BE2C (cell line): ENCODE measurements at regions not wholly inside any gene's neighbourhood (a gene's known extent, or its start where the extent isn't known, plus 50 kb on each side); places are given as distances from the start of the nearest gene placed in this dataset.
"Not testable (repeated sequence)": the region's sequence is repeated elsewhere in the genome, so short reads cannot be mapped to it uniquely, and the experiment has no call there.

ENCODE experiments used
- DNase-seq: peaks from one replicate; pipeline ENCODE4 v3.0.0-alpha.2; 2020
- H3K27me3 ChIP-seq: fragments of 250-450 bp; sonication (Bioruptor Pico); 2 replicates; pipeline ENCODE4 v1.5.1; 2020; ENCODE audit warnings: mild to moderate bottlenecking
- H3K36me3 ChIP-seq: fragments of 250-450 bp; sonication (Bioruptor Pico); 2 replicates; pipeline ENCODE4 v1.5.1; 2020; ENCODE audit warnings: mild to moderate bottlenecking
- H3K4me1 ChIP-seq: fragments of 250-450 bp; sonication (Bioruptor Pico); 2 replicates; pipeline ENCODE4 v1.5.1; 2020
- H3K4me3 ChIP-seq: 2 replicates; pipeline ENCODE4 v1.5.1; 2011; ENCODE audit warnings: low read depth, low read length
- H3K9me3 ChIP-seq: fragments of 250-450 bp; sonication (Bioruptor Pico); 2 replicates; pipeline ENCODE4 v1.5.1; 2020
- TF ChIP-seq, protein P1 (sequence below): IDR thresholded peaks from 2 replicates; pipeline ENCODE4 v1.5.1; 2012; ENCODE audit warnings: mild to moderate bottlenecking, low read depth, low read length

DNA sequence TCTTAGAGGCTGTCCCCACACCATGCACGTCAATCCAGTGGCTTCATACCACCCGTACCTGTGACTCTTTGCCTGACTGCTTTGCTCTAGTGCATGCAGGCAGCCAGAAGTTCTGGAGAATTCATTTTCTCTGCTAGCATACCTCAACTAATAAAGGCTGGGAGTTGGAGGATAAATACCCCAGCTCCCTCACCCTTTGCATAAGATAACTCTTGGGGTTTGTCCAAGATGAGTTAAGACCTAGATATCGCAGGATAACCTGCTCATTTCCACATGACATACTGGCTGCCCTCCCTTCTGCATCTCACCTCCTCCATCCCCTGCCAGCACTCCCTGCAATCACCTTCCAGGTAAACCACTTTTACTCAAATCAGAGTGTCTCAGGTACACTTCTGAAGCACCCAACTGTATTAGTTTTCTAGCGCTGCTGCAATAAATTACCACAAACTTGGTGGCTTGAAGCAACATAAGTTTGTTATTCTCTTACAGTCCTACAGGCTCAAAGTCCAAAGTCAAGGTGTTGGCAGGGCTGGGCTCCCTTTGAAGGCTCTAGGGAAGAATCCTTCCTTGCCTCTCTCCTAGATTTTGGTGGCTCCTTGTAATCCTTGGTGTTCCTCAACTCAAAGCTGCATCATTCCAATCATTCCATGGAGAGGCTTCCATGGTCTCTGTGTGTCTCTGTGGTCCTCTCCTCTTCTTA is 146.8 kb downstream of the CRLF3 start:
- H3K27me3 ChIP-seq, result no peaks in the 10 kb centered on the region
- H3K36me3 ChIP-seq, result no peaks in the 10 kb centered on the region
- H3K4me1 ChIP-seq, result no peaks in the 10 kb centered on the region
- TF ChIP-seq, protein P1, sequence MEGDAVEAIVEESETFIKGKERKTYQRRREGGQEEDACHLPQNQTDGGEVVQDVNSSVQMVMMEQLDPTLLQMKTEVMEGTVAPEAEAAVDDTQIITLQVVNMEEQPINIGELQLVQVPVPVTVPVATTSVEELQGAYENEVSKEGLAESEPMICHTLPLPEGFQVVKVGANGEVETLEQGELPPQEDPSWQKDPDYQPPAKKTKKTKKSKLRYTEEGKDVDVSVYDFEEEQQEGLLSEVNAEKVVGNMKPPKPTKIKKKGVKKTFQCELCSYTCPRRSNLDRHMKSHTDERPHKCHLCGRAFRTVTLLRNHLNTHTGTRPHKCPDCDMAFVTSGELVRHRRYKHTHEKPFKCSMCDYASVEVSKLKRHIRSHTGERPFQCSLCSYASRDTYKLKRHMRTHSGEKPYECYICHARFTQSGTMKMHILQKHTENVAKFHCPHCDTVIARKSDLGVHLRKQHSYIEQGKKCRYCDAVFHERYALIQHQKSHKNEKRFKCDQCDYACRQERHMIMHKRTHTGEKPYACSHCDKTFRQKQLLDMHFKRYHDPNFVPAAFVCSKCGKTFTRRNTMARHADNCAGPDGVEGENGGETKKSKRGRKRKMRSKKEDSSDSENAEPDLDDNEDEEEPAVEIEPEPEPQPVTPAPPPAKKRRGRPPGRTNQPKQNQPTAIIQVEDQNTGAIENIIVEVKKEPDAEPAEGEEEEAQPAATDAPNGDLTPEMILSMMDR, result no peak
- H3K4me3 ChIP-seq, result no peak overlapping the region
- DNase-seq, result no peak
- H3K9me3 ChIP-seq, result no peaks in the 10 kb centered on the region

DNA sequence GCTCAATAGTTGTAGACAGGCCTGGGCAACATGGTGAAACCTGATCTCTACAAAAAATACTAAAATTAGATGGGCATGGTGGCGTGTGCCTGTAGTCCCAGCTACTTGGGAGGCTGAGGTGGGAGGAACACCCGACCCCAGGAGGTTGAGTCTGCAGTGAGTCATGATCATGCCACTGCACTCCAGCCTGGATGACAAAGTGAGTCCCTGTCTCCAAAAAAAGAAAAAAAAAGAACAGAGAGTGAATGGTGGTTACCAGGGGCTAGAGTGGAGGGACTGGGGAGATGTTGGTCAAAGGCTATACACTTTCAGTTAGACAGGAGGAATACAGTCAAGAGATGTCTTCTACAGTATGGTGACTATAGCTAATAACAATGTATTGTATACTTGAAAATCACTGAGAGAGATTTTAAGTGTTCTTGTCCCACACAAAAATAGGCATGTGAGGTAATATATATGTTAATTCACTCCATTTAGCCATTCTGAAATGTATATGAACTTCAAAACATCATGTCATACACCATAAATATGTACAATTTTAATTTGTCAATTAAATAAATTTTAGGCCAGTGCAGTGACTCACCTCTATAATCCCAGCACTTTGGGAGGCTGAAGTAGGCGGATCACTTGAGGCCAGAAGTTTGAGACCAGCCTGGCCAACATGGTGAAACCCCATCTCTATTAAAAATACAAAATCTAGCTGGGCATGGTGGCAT is 148.6 kb downstream of the CRLF3 start:
- H3K27me3 ChIP-seq, H3K4me3 ChIP-seq, DNase-seq, H3K9me3 ChIP-seq, H3K36me3 ChIP-seq, H3K4me1 ChIP-seq: not testable (repeated sequence)

- not testable (repeated sequence) for H3K36me3 ChIP-seq, DNase-seq, H3K9me3 ChIP-seq, H3K4me1 ChIP-seq, H3K27me3 ChIP-seq, H3K4me3 ChIP-seq
Measured at GRCh38 chr17:30669217-30669649, 155.3 kb downstream of the CRLF3 start.

DNA sequence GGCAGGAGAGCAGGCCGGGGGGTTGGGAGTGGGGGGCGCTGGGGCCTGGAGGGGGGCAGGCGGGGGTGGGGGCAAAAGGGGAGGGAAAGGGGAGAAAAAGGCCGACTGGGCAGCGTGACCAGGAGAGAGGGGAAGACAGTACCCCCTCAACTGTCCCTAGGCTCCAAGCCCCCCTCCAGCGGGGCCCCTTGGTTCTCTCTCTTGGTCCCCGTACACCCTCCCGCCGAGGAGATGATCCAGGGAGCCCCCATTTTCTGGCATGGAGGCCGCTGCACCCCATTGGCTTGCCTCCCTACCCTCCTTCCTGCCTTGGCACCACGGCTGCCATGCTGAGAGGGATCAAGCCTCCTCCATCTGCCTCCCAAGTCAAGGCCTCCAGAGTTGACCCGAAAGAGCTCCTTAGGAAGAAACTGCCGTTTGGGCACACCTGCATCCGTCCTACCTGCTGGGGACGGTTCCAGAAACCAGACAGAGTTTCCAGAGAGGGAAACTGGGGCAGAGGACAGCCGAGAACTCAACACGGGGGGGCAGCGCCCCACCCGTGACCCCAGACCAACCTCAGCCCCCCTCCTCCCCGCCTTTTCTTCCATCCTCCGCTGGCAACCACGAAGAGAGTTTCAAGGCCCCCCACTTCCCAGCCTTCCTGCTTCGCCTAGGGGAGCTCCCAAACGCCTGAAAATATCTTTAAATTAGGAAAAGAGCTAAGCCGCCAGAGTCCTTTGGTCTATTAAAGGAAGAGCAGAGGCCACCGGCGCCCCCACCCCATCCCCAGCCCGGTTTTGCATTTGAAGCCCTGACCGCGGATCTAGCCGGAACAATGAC is 155.9 kb downstream of the CRLF3 start:
- H3K27me3 ChIP-seq, H3K4me1 ChIP-seq, DNase-seq, H3K9me3 ChIP-seq, H3K36me3 ChIP-seq, H3K4me3 ChIP-seq: not testable (repeated sequence)

DNA sequence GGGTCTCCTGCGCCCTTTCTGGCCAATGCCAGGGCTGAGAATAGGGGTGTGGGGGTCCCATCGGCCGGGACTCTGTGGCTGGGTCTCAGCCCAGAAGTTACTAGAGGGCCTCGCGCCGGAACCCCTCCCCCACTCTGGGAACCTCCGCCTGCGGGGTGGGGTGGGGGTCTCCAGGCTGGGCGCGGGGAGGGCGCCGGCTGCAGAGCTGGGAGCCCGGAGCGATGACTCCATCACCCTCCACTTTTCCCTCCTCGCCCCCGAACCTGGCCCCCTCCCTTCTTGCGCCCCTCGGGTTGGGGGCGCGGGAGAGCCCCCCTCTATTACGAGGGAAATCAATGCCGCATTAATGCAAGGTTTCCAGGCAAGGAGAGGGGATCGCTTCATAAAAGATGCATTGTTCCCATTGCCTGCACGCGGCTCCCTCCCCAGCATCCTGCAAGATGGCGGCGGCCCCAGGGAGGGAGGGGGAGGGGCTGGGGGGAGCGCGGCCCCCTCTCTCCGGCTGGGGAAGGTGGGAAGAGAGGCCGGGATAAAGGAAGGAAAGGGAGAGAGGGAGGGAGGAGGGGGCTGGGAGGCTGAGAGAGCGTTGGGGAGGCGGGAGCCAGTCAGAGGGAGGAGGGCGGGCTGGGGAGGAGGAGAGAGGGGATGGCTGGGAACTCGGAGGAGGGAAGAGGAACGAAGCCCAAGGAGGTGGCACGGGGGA is 156.7 kb downstream of the CRLF3 start:
- not testable (repeated sequence) for H3K9me3 ChIP-seq, H3K27me3 ChIP-seq, H3K4me1 ChIP-seq, H3K36me3 ChIP-seq
- peak overlapping the region; percentile 32 for H3K4me3 ChIP-seq
- DNase-seq, result peak; percentile 42

GRCh38 chr17:30666838-30667656 is 157.4 kb downstream of the CRLF3 start:
- H3K4me3 ChIP-seq, result peak overlapping the region; percentile 32
- DNase-seq, result not testable (repeated sequence)

DNA sequence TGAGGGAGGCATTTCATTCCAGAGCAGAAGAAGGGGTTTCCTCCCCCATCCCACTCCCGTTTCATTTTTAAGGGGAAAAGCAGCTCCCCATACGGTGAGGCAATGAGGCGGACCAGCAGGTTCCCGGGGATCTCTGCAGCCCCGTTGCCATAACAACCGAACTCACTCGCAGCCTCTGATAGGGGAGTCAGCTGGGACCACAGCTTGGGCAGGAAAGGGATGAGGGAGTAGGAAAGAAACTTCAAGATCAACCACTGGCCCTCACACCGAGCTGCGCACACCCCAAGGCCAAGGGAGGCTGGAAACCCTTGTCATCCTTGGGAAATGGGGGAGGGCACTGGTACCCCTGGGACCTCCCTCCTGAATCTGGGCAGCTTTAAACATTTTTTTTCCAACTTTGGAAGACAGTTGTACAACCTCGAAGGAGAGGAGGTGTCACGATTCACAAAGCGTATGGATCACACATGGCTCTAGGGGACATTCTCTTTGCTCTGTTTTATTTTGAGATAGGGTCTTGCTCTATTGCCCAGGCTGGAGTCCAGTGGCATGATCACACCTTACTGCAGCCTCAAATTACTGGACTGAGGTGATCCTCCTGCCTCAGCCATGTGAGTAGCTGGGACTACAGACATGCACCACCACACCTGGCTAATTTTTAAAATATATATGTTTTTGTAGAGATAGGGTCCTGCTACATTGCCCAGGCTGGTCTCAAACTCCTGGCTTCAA is 160.6 kb downstream of the CRLF3 start:
- H3K27me3 ChIP-seq, H3K4me1 ChIP-seq, H3K4me3 ChIP-seq, H3K9me3 ChIP-seq, H3K36me3 ChIP-seq: not testable (repeated sequence)
- peak; percentile 13 for DNase-seq

More at GRCh38 chr17:30666838-30667656, 157.4 kb downstream of the CRLF3 start:
- H3K27me3 ChIP-seq, H3K9me3 ChIP-seq, H3K4me1 ChIP-seq, H3K36me3 ChIP-seq: not testable (repeated sequence)

- H3K36me3 ChIP-seq, H3K27me3 ChIP-seq, H3K9me3 ChIP-seq, DNase-seq, H3K4me1 ChIP-seq, H3K4me3 ChIP-seq: not testable (repeated sequence)
Measured at GRCh38 chr17:30657148-30657547, 167.3 kb downstream of the CRLF3 start.

DNA sequence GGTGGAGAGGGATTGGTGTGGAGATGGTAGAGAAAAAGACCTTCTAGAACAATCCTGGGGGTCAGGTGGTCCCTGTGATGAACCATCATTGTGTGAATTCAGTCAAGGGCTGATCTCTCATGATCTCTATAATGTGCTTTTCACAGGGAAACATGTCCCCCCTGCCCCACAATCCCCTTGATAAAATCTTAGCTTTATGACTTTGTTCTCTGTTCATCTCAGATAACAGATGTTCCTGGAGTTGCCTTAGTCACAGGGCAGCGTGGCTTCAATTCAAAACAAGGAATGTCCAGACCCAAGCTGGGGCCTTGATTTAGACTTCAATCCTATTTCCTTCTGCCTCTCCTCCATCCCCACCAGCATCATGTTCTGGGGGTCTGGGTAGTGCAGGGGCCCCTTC is 171.5 kb downstream of the CRLF3 start:
- H3K27me3 ChIP-seq, DNase-seq, H3K36me3 ChIP-seq: not testable (repeated sequence)

GRCh38 chr17:30650149-30650548 is 172.9 kb downstream of the GOSR1 start:
- DNase-seq, H3K27me3 ChIP-seq, H3K9me3 ChIP-seq, H3K36me3 ChIP-seq, H3K4me1 ChIP-seq, H3K4me3 ChIP-seq: not testable (repeated sequence)

More for the DNA sequence above, 171.5 kb downstream of the CRLF3 start:
- H3K4me1 ChIP-seq, H3K9me3 ChIP-seq, H3K4me3 ChIP-seq: not testable (repeated sequence)

- not testable (repeated sequence) for H3K4me1 ChIP-seq, H3K36me3 ChIP-seq, H3K27me3 ChIP-seq, H3K4me3 ChIP-seq, H3K9me3 ChIP-seq, DNase-seq
Measured at GRCh38 chr17:30648015-30648620, 170.9 kb downstream of the GOSR1 start.

DNA sequence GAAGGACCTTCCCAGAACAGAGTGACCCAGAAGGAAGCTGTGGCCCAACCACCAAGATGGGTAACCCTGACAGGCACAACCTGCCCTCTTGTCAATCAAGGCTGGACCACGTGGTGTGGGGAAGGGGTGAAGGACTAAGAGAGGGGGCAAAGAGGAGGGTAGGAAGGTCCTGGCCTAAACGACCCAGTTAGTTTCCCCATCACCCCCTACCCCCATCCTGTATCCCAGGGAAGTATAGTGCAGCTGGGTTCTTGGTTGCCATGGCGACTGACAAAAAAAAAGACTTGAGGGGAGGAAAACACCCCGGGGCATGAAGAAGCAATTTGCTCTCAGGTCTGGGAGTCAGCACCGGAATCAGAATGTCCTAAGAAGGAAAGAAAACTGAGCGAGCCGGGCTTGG is 168.7 kb downstream of the GOSR1 start:
- not testable (repeated sequence) for H3K27me3 ChIP-seq, H3K36me3 ChIP-seq, H3K4me3 ChIP-seq, H3K9me3 ChIP-seq, DNase-seq, H3K4me1 ChIP-seq

DNA sequence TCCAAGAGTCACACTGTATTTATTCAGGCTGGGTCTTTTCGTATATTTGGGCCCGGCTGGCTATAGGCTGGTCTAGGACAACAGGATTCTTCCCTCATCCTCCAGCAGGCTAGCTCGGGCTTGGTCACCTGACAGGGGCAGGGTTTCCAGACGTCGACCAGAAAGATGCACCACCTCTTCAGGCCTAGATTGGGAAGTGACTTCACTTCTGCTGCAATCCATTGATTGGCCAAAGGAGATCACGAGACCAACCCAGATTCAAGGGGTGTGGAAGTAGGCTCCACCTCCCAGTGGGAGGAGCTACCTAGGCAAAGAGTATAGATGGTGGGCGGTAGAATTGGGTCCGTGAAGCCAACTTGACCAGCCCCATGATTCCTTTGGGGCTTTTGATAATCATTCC is 167.5 kb downstream of the GOSR1 start:
- H3K27me3 ChIP-seq, H3K4me3 ChIP-seq, H3K36me3 ChIP-seq, H3K4me1 ChIP-seq, H3K9me3 ChIP-seq: not testable (repeated sequence)
- DNase-seq, result peak; percentile 53
